PC-3 (cell line): ENCODE measurements at regions not wholly inside any gene's neighbourhood (a gene's known extent, or its start where the extent isn't known, plus 50 kb on each side); places are given as distances from the start of the nearest gene placed in this dataset.

Experiments
- CTCF ChIP-seq: fragments of 300-600 bp; sonication (generic); conservative IDR thresholded peaks from 2 replicates; pipeline ENCODE4 v1.5.1; 2017; ENCODE audit warnings: antibody characterized with exemption, low read depth, mild to moderate bottlenecking, low read length
- EZH2 ChIP-seq: fragments of 300-600 bp; sonication (generic); IDR thresholded peaks from one replicate; pipeline ENCODE4 v1.6.1; 2017; ENCODE audit warnings: antibody characterized with exemption, mild to moderate bottlenecking, low read length; ENCODE audit not compliant: unreplicated experiment

- no peak for TF ChIP-seq CTCF
- no peak for TF ChIP-seq EZH2
Observed at GRCh38 chr21:16305686-16306085, 575.9 kb downstream of the USP25 start.
